GM23338 (cell line): ENCODE measurements at regions not wholly inside any gene's neighbourhood (a gene's known extent, or its start where the extent isn't known, plus 50 kb on each side); places are given as distances from the start of the nearest gene placed in this dataset.

Experiments
- CTCF ChIP-seq, 2 experiments: fragments of 200-600 bp in 1 of 2; sonication (generic) in 1 of 2; conservative IDR thresholded peaks; 2 replicates each; pipeline versions ENCODE4 v1.5.1 to v1.6.1; 2016 to 2017; ENCODE audit warnings: antibody characterized with exemption in 2 of 2, low read depth in 2 of 2, mild to moderate bottlenecking in 2 of 2, moderate library complexity in 1 of 2
- EZH2phosphoT487 ChIP-seq: fragments of 200-600 bp; sonication (generic); IDR thresholded peaks from one replicate; pipeline ENCODE4 v1.8.1; 2018; ENCODE audit warnings: antibody characterized with exemption; ENCODE audit not compliant: unreplicated experiment
- NANOG ChIP-seq: IDR thresholded peaks from 2 replicates; pipeline ENCODE4 v1.6.1; 2016; ENCODE audit warnings: antibody characterized with exemption, borderline replicate concordance
- REST ChIP-seq: IDR thresholded peaks from one replicate; pipeline ENCODE4 v1.6.1; 2018; ENCODE audit warnings: antibody characterized with exemption; ENCODE audit not compliant: unreplicated experiment

- TF ChIP-seq CTCF (conservative IDR thresholded peaks at IDR 0.05; ENCODE audit: low read depth in 2 of 2) (no peak), NANOG (no peak), REST (no peak), EZH2phosphoT487 (no peak)
Measured at GRCh38 chr2:38507712-38508111, 95.0 kb downstream of the HNRNPLL start.
